H9 (cell line): ENCODE measurements at regions not wholly inside any gene's neighbourhood (a gene's known extent, or its start where the extent isn't known, plus 50 kb on each side); places are given as distances from the start of the nearest gene placed in this dataset.

Experiments
- DNase-seq: peaks from one replicate; pipeline ENCODE4 v3.0.0-alpha.2; 2017
- H2AFZ ChIP-seq: one replicate; pipeline ENCODE4 v1.6.1; 2013; ENCODE audit warnings: mild to moderate bottlenecking, low read length, control low read depth, moderate library complexity
- H2AK5ac ChIP-seq: 2 replicates; pipeline ENCODE4 v1.6.1; 2013; ENCODE audit warnings: low read length, control low read depth, mixed read lengths; ENCODE audit not compliant: insufficient read length
- H2BK120ac ChIP-seq: one replicate; pipeline ENCODE4 v1.6.1; 2013; ENCODE audit warnings: low read depth, mild to moderate bottlenecking, low read length, control low read depth, inconsistent platforms; ENCODE audit not compliant: poor library complexity, severe bottlenecking
- H2BK12ac ChIP-seq: 2 replicates; pipeline ENCODE4 v1.6.1; 2013; ENCODE audit warnings: low read length, control low read depth, mixed read lengths, low read depth; ENCODE audit not compliant: insufficient read length
- H2BK15ac ChIP-seq: 2 replicates; pipeline ENCODE4 v1.6.1; 2013; ENCODE audit warnings: low read depth, low read length, control low read depth
- H2BK20ac ChIP-seq: one replicate; pipeline ENCODE4 v1.6.1; 2013; ENCODE audit warnings: low read depth, mild to moderate bottlenecking, low read length, control low read depth, inconsistent platforms; ENCODE audit not compliant: poor library complexity, severe bottlenecking
- H2BK5ac ChIP-seq: 2 replicates; pipeline ENCODE4 v1.6.1; 2013; ENCODE audit warnings: low read length, control low read depth, mixed read lengths; ENCODE audit not compliant: insufficient read length
- H3K14ac ChIP-seq: 2 replicates; pipeline ENCODE4 v1.6.1; 2013; ENCODE audit warnings: low read length, control low read depth; ENCODE audit not compliant: insufficient read depth
- H3K18ac ChIP-seq: 2 replicates; pipeline ENCODE4 v1.6.1; 2013; ENCODE audit warnings: low read depth, mild to moderate bottlenecking, mixed read lengths, low read length, control low read depth; ENCODE audit not compliant: insufficient read length
- H3K23ac ChIP-seq: 2 replicates; pipeline ENCODE4 v1.6.1; 2013; ENCODE audit warnings: low read length, control low read depth, mixed read lengths, low read depth; ENCODE audit not compliant: insufficient read length
- H3K23me2 ChIP-seq: 2 replicates; pipeline ENCODE4 v1.6.1; 2013; ENCODE audit warnings: low read depth, mild to moderate bottlenecking, mixed read lengths, low read length, control low read depth; ENCODE audit not compliant: insufficient read length, poor library complexity, severe bottlenecking
- H3K27ac ChIP-seq: 2 replicates; pipeline ENCODE4 v1.5.1; 2013; ENCODE audit warnings: low read length, control low read depth, mixed read lengths, low read depth; ENCODE audit not compliant: insufficient read length
- H3K27me3 ChIP-seq: 2 replicates; pipeline ENCODE4 v1.6.1; 2013; ENCODE audit warnings: low read length, control low read depth, inconsistent platforms; ENCODE audit not compliant: insufficient read depth
- H3K4ac ChIP-seq: 2 replicates; pipeline ENCODE4 v1.6.1; 2013; ENCODE audit warnings: low read depth, mild to moderate bottlenecking, control low read depth, inconsistent platforms, low read length, moderate library complexity
- H3K4me1 ChIP-seq: 2 replicates; pipeline ENCODE4 v1.6.1; 2013; ENCODE audit warnings: low read length, control low read depth, inconsistent platforms; ENCODE audit not compliant: insufficient read depth
- H3K4me2 ChIP-seq: 2 replicates; pipeline ENCODE4 v1.6.1; 2013; ENCODE audit warnings: low read length, control low read depth, mixed read lengths; ENCODE audit not compliant: insufficient read length, insufficient read depth
- H3K56ac ChIP-seq: 2 replicates; pipeline ENCODE4 v1.6.1; 2013; ENCODE audit warnings: low read depth, mild to moderate bottlenecking, mixed read lengths, low read length, control low read depth; ENCODE audit not compliant: insufficient read length
- H3K79me1 ChIP-seq: 2 replicates; pipeline ENCODE4 v1.6.1; 2013; ENCODE audit warnings: low read depth, mild to moderate bottlenecking, moderate library complexity, low read length, control low read depth, inconsistent platforms; ENCODE audit not compliant: insufficient read depth, poor library complexity, severe bottlenecking
- H3K79me2 ChIP-seq: 2 replicates; pipeline ENCODE4 v1.6.1; 2013; ENCODE audit warnings: low read length, control low read depth, inconsistent platforms; ENCODE audit not compliant: insufficient read depth
- H3K9ac ChIP-seq: 2 replicates; pipeline ENCODE4 v1.6.1; 2013; ENCODE audit warnings: low read length, control low read depth, mixed read lengths; ENCODE audit not compliant: insufficient read length; ENCODE audit errors: extremely low read depth
- H3K9me3 ChIP-seq: one replicate; pipeline ENCODE4 v1.6.1; 2013; ENCODE audit warnings: low read depth, low read length, inconsistent platforms; ENCODE audit not compliant: control insufficient read depth
- H3T11ph ChIP-seq: one replicate; pipeline ENCODE4 v1.6.1; 2013; ENCODE audit warnings: mild to moderate bottlenecking, low read length, control low read depth, inconsistent platforms
- H4K20me1 ChIP-seq: one replicate; pipeline ENCODE4 v1.6.1; 2013; ENCODE audit not compliant: control insufficient read depth, insufficient read length, insufficient read depth
- H4K5ac ChIP-seq: 2 replicates; pipeline ENCODE4 v1.6.1; 2013; ENCODE audit warnings: low read depth, mild to moderate bottlenecking, mixed read lengths, low read length, control low read depth; ENCODE audit not compliant: insufficient read length
- H4K8ac ChIP-seq: replicated peaks from 2 replicates; pipeline ENCODE4 v1.6.1; 2013; ENCODE audit warnings: low read length, control low read depth, mixed read lengths, low read depth; ENCODE audit not compliant: insufficient read length
- H4K91ac ChIP-seq: 2 replicates; pipeline ENCODE4 v1.6.1; 2013; ENCODE audit warnings: low read depth, mild to moderate bottlenecking, moderate library complexity, mixed read lengths, low read length, control low read depth; ENCODE audit not compliant: insufficient read length
- H3K27ac Mint-ChIP-seq, 3 experiments: 2 replicates in 2 of 3; 3 replicates in 1 of 3; pipeline ENCODE4 v1.8.0; 2020 to 2021; ENCODE audit warnings: mixed read lengths in 3 of 3, mild to moderate bottlenecking in 1 of 3, moderate library complexity in 1 of 3
- H3K27me3 Mint-ChIP-seq: 2 replicates; pipeline ENCODE4 v1.8.0; 2021; ENCODE audit warnings: low read depth, mild to moderate bottlenecking, moderate library complexity, mixed read lengths
- H3K36me3 Mint-ChIP-seq, 3 experiments: 2 replicates in 2 of 3; 3 replicates in 1 of 3; pipeline ENCODE4 v1.8.0; 2020 to 2021; ENCODE audit warnings: low read depth in 3 of 3, mixed read lengths in 3 of 3; ENCODE audit not compliant: insufficient read depth in 1 of 3
- H3K4me1 Mint-ChIP-seq, 2 experiments: 2 replicates each; pipeline ENCODE4 v1.8.0; 2020; ENCODE audit warnings: mixed read lengths in 2 of 2
- H3K4me3 Mint-ChIP-seq, 2 experiments: 2 replicates in 1 of 2; 3 replicates in 1 of 2; pipeline ENCODE4 v1.8.0; 2020 to 2021; ENCODE audit warnings: mild to moderate bottlenecking in 2 of 2, mixed read lengths in 2 of 2, moderate library complexity in 1 of 2
- H3K9me3 Mint-ChIP-seq, 2 experiments: 2 replicates in 1 of 2; 3 replicates in 1 of 2; pipeline ENCODE4 v1.8.0; 2020; ENCODE audit warnings: mild to moderate bottlenecking in 2 of 2, mixed read lengths in 2 of 2, moderate library complexity in 1 of 2
- CTCF ChIP-seq: fragments of 200-600 bp; sonication (generic); conservative IDR thresholded peaks from 3 replicates; pipeline ENCODE4 v1.8.0; 2021; ENCODE audit warnings: antibody characterized with exemption, mild to moderate bottlenecking
- WGBS: extraction: QIAGEN DNeasy Blood & Tissue Kit; methylation state at CpG from one replicate; pipeline ENCODE4 v1.1.7; 2013; ENCODE audit warnings: missing lambda C conversion rate, low lambda C conversion rate, mixed read lengths; ENCODE audit not compliant: insufficient read length; ENCODE audit errors: extremely low coverage; 5-methylcytosine and 5-hydroxymethylcytosine counted together

- Mint-ChIP-seq H3K4me1 (no peaks in the 10 kb centered on the region), H3K27ac (no peak overlapping the region), H3K9me3 (no peaks in the 10 kb centered on the region), H3K4me3 (no peak overlapping the region), H3K36me3 (no peaks in the 10 kb centered on the region), H3K27me3 (no peaks in the 10 kb centered on the region)
- H3K14ac ChIP-seq = no peak overlapping the region
- no peak for TF ChIP-seq CTCF
- H3K23ac ChIP-seq = no peak overlapping the region
- H3K79me1 ChIP-seq = no peaks in the 10 kb centered on the region
- no peak overlapping the region for H2AK5ac ChIP-seq
- H3K9ac ChIP-seq = no peak overlapping the region
- H4K91ac ChIP-seq = no peak overlapping the region
- H3T11ph ChIP-seq = no peak overlapping the region
- no CpG with 5 or more reads among the region's 3 CpGs for WGBS
- no peak overlapping the region for H3K56ac ChIP-seq
- H3K4me2 ChIP-seq = no peak overlapping the region
- H3K9me3 ChIP-seq = no peaks in the 10 kb centered on the region
- H3K4me1 ChIP-seq = no peaks in the 10 kb centered on the region
- DNase-seq = no peak
- H3K18ac ChIP-seq = no peak overlapping the region
- H2BK5ac ChIP-seq = no peak overlapping the region
- H4K8ac ChIP-seq = no peak overlapping the region
- H2BK120ac ChIP-seq = no peak overlapping the region
- H2AFZ ChIP-seq = no peak overlapping the region
- H2BK15ac ChIP-seq = no peak overlapping the region
- H3K79me2 ChIP-seq = no peaks in the 10 kb centered on the region
- no peak overlapping the region for H2BK12ac ChIP-seq
- H4K20me1 ChIP-seq = no peaks in the 10 kb centered on the region
- no peaks in the 10 kb centered on the region for H3K27me3 ChIP-seq
- H3K23me2 ChIP-seq = no peaks in the 10 kb centered on the region
- no peak overlapping the region for H3K4ac ChIP-seq
- no peak overlapping the region for H2BK20ac ChIP-seq
- no peak overlapping the region for H3K27ac ChIP-seq
- H4K5ac ChIP-seq = no peak overlapping the region
These were observed 536.9 kb upstream of the ADGRL4 start for GRCh38 chr1:79543394-79543793.
